Hematopoietic multipotent progenitor cell treated with erythropoietin and hydrocortisone succinate and interleukin-3 and kit ligand, for 8 days (in vitro differentiated cells): ENCODE measurements at regions not wholly inside any gene's neighbourhood (a gene's known extent, or its start where the extent isn't known, plus 50 kb on each side); places are given as distances from the start of the nearest gene placed in this dataset.

Source experiments
- DNase-seq: peaks from one replicate; pipeline ENCODE4 v3.0.0-alpha.2; 2015

- no peak for DNase-seq
Observed at GRCh38 chr16:26993511-26993910, 73.2 kb upstream of the C16orf82 start.

GRCh38 chr16:26993963-26994362, 72.8 kb upstream of the C16orf82 start:
- DNase-seq: no peak

- no peak for DNase-seq
Observed at GRCh38 chr16:26995522-26995921, 71.2 kb upstream of the C16orf82 start.

GRCh38 chr16:27005386-27005785, 61.3 kb upstream of the C16orf82 start:
- DNase-seq: no peak
